ENCODE measurements at regions not wholly inside any gene's neighbourhood (a gene's known extent, or its start where the extent isn't known, plus 50 kb on each side); places are given as distances from the start of the nearest gene placed in this dataset.

DNA sequence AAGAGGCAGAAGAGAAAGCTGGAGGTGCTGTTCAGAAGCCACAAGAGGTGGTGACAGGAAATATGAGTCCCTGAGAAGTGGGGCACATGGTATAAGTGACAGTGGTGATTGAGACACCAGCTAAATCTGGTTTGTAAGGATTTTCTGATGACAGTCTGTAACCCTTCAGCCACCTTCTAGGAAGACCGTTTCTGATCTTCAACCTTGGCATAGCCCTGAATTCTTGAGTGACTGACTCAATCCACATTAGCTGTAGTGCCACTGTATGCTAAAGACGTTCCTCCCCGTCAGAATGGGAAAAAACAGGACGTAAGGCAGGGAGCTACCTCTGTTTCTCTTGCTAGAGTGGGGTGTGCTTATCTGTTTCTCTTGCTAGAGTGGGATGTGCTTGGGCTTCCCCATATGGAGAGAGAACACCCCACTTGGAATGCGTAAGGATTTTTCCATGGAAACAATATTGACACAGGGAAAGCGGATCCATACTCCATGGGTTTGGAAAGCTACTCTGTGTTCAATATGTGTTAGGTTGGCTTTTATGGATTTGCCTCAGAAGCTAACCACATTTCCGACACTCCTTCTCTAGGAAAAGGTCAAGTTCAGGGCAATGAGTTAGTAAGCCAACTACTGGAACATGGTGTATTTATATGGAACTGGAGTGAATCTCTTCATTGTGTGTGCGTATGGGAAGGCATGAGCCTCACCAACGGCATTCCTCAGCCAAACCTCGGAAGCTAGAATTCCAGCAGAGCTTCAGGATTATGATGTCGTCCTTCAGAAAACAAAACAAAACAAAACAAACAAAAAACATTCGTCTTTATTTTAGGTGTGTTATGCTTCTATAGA, 948.8 kb upstream of the SLC10A2 start:
- no peak for DNase-seq (ENCODE audit: low read depth)

GRCh38 chr13:104011505-104012241, 945.5 kb upstream of the SLC10A2 start:
- no peak for DNase-seq (ENCODE audit: low read depth)
- no peak overlapping the region for H3K4me3 ChIP-seq (ENCODE audit: low read depth, low read length)

More for the DNA sequence above, 948.8 kb upstream of the SLC10A2 start:
- no peak overlapping the region for H3K4me3 ChIP-seq (ENCODE audit: low read depth, low read length)

DNA sequence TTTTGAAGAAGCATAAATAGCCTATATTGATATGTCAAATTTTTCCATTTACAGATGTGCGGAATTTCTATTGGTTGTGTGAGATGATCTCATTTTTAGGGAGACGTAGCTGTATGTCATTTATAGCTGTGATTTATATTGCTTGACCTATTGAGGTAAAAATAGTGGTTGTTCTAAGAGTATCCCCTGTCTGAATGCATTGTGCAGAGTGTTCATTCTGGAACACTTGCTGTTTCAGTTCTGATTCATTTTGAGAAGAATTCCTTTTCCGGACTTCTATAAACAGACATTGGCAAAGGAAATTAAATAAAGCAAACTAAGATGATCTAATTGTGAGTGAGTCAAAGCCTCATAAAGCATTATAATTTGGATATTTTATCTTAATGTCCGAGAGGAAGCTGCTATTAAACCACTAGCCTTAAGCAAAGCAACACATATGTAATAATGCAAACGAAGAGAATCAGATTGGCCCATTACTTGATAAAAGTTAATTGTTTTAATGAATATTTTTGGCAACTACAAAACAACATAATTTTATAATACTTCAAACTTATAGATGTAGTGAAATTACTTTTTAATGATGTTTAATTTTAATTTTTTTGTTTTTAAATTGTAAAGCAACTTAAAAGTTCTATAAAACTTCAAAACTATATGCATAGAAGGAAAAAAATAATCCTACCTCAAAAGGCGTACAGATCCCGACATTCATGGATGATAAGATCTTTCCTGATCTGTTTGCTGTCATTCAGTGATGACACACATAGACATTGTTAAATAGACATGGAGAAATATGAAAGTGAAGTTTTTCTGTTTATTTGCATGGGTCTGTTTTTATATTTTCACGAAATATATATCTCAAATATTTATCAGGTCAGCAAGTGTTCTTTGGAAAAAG, 942.6 kb upstream of the SLC10A2 start:
- no peak for DNase-seq (ENCODE audit: low read depth)
- no peak overlapping the region for H3K4me3 ChIP-seq (ENCODE audit: low read depth, low read length)

DNA sequence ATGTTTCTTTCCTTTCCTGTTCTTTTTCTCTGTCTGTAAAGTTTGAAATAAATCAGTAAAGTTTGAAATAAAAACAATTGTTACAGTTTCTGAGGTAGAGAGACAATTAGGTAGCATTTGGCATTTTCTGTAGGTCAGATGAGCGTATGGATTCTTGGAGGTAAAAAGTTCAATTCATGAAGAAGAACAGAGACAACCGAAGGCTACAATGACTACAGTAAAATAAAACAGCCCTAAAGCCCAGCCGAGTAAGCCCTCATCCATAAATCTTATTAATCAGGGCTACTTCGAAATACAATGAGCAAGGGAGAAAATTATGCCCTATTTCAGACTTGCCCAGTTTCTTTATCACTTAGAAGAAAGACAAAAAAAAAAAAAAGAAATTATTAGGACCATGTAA, 941.9 kb upstream of the SLC10A2 start:
- no peak for DNase-seq (ENCODE audit: low read depth)
- H3K4me3 ChIP-seq (ENCODE audit: low read depth, low read length) = no peak overlapping the region

GRCh38 chr13:104006625-104007075, 940.4 kb upstream of the SLC10A2 start:
- H3K4me3 ChIP-seq (ENCODE audit: low read depth, low read length) = no peak overlapping the region
- DNase-seq (ENCODE audit: low read depth) = no peak

DNA sequence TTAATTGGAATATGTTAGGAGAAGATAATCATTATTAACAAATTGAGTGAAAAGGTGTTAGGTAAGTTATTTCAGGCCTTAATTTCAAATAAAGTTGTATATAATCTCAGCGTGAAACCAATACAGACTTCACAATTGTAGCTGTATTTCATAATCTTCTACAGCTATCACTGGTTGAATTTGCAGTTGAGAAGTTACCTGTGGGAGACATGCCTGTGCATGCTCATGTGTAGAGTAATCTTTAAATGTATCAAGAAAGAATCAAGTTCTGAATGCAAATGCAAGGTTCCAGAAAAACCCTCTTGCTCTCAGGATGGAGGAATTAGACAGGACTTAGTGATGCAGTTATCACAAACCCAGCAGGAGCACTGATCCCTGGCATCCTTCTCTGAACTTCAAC, 938.4 kb upstream of the SLC10A2 start:
- H3K4me3 ChIP-seq (ENCODE audit: low read depth, low read length) = no peak overlapping the region
- DNase-seq (ENCODE audit: low read depth) = no peak

DNA sequence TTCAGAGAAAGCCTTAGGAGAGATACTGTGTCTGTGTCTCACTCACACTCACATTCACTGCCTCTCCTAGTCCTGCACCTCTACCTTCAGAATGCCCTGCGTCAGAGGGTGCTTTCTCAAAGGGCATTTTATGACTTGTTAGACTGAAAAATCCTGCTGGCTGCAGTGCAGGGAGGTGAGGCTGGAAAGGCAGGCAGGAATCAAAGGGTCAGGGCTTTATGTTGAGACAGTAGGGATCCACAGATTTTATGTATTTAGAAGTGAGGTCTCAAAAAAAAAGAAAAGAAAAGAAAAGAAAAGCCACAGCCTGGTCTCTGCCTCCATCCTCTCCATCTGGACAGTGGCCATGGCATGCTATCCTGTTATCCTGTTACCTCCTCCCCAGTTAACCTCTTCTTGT, 936.0 kb upstream of the SLC10A2 start:
- DNase-seq (ENCODE audit: low read depth) = no peak
- no peak overlapping the region for H3K4me3 ChIP-seq (ENCODE audit: low read depth, low read length)

GRCh38 chr13:104001766-104002165, 935.5 kb upstream of the SLC10A2 start:
- H3K4me3 ChIP-seq (ENCODE audit: low read depth, low read length) = no peak overlapping the region
- DNase-seq (ENCODE audit: low read depth) = no peak

- DNase-seq (ENCODE audit: low read depth) = no peak
- H3K4me3 ChIP-seq (ENCODE audit: low read depth, low read length) = no peak overlapping the region
These were observed 930.5 kb upstream of the SLC10A2 start for GRCh38 chr13:103996733-103997132.

- H3K4me3 ChIP-seq (ENCODE audit: low read depth, low read length) = no peak overlapping the region
- no peak for DNase-seq (ENCODE audit: low read depth)
These were observed 917.7 kb upstream of the SLC10A2 start for GRCh38 chr13:103983948-103984347.

DNA sequence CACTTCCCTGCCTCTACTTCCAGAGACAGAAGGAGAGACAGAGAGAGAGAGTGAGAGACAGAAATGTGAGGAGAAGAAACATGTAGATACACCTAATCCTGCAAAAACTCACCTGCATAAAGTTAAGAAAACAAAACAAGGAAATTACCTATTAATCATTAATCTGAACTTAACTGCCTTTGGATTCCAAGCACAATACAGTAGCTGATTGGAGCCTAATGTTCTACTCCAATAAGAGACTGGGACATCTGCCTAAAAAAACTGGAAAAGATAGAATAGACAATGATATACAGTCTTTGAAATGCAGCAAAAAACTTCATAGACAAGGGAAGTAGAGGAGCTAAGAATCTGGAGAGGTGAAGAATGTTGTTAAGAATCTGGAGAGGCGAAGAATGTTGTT, 910.2 kb upstream of the SLC10A2 start:
- H3K4me3 ChIP-seq (ENCODE audit: low read depth, low read length) = no peak overlapping the region
- DNase-seq (ENCODE audit: low read depth) = no peak

GRCh38 chr13:103973740-103974139, 907.5 kb upstream of the SLC10A2 start:
- DNase-seq (ENCODE audit: low read depth) = no peak
- H3K4me3 ChIP-seq (ENCODE audit: low read depth, low read length) = no peak overlapping the region

GRCh38 chr13:103969520-103970050, 903.4 kb upstream of the SLC10A2 start:
- no peak overlapping the region for H3K4me3 ChIP-seq (ENCODE audit: low read depth, low read length)
- no peak for DNase-seq (ENCODE audit: low read depth)

DNA sequence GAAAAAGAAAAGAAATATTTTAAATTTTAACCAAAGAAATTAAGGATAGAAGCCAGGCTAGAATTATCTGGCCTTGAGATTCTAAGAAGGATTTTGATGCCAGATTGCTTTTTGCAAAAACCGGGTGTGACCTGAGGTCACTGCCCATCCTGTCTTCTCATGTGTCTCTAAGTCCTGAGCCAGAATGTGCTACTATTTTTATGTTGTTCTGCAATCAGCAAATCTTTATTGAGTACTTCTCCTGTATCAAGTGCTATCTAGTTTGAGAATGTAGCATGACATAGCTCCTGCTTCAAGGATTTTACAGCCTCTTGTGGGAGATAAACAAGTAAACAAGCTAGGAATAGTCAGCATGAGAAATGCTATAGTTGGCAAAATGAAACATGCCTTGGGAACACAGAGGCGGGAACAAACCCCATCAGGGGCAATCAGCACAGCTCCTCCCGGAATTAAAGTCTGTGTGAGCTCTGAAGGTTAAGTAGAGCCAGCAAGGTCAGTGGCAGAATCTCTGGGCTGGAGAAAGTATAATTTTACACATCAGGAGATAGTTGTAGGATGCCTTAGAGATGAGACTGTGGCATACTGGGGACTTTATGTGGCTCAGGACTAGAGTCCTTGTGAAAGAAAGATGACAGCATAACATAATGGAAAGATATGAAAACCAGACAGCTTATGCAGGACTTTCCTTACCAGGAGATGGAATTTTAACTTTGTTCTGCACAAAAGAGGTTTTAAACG, 899.5 kb upstream of the SLC10A2 start:
- no peak overlapping the region for H3K4me3 ChIP-seq (ENCODE audit: low read depth, low read length)
- no peak for DNase-seq (ENCODE audit: low read depth)

GRCh38 chr13:103961784-103962183, 895.6 kb upstream of the SLC10A2 start:
- DNase-seq (ENCODE audit: low read depth) = no peak
- H3K4me3 ChIP-seq (ENCODE audit: low read depth, low read length) = no peak overlapping the region

- DNase-seq (ENCODE audit: low read depth) = no peak
These were observed 894.9 kb upstream of the SLC10A2 start for GRCh38 chr13:103961129-103961528.

GRCh38 chr13:103960001-103960400, 893.8 kb upstream of the SLC10A2 start:
- no peak for DNase-seq (ENCODE audit: low read depth)
- H3K4me3 ChIP-seq (ENCODE audit: low read depth, low read length) = no peak overlapping the region

More at GRCh38 chr13:103961129-103961528, 894.9 kb upstream of the SLC10A2 start:
- no peak overlapping the region for H3K4me3 ChIP-seq (ENCODE audit: low read depth, low read length)

- DNase-seq (ENCODE audit: low read depth) = no peak
These were observed 892.5 kb upstream of the SLC10A2 start for GRCh38 chr13:103958691-103959090.

DNA sequence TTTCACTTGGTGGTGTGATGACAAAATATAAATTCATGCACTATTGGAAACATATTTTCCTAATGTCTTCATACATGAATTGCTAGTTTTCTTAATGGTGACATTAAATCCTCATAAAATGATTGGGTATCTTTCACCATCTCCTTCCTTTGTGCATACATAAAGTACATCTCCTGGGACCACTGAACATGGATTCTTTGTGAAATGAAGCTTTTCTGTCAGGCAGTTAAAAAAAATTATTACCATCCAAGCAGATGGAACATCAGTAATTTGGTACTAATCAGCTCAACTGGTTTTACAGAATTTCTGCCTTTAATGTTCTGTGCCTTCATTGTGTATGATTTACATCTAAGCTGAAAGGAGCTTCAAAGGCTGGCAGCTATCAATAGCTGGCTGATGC, 891.7 kb upstream of the SLC10A2 start:
- no peak for DNase-seq (ENCODE audit: low read depth)
- no peak overlapping the region for H3K4me3 ChIP-seq (ENCODE audit: low read depth, low read length)

More at GRCh38 chr13:103958691-103959090, 892.5 kb upstream of the SLC10A2 start:
- H3K4me3 ChIP-seq (ENCODE audit: low read depth, low read length) = no peak overlapping the region

All from skeletal muscle cell (primary cell).